ENCODE measurements at regions not wholly inside any gene's neighbourhood (a gene's known extent, or its start where the extent isn't known, plus 50 kb on each side); places are given as distances from the start of the nearest gene placed in this dataset.
A peak's percentile ranks its signal among the peaks of the same experiment; 100 is the strongest.

GRCh38 chr4:4762909-4763821, 96.3 kb upstream of the MSX1 start (continued):
- 0 out of 2 replicates have a peak, but pooled peaks have one; percentile 22 for TF ChIP-seq SIN3A (IDR thresholded peaks at IDR 0.05; ENCODE audit: borderline replicate concordance, low read depth, low read length)
- TF ChIP-seq REST (IDR thresholded peaks at IDR 0.05; ENCODE audit: low read depth, low read length): 0 out of 2 replicates have a peak, but pooled peaks have one; percentile 8
- TF ChIP-seq MAX (IDR thresholded peaks at IDR 0.05; ENCODE audit: low read depth): peak; percentile 67
- TF ChIP-seq EZH2phosphoT487 (IDR thresholded peaks at IDR 0.05; ENCODE audit: borderline replicate concordance, low read depth): no peak
- TF ChIP-seq CHD2 (IDR thresholded peaks at IDR 0.05; ENCODE audit: low read length, partially characterized antibody): peak; percentile 89
- TF ChIP-seq FOXJ3 (CRISPR knock-in tag; IDR thresholded peaks at IDR 0.05): peak; percentile 98
- TF ChIP-seq RFX5 (IDR thresholded peaks at IDR 0.05; ENCODE audit: low read length): no peak
- peak; percentile 44; the same call in 1 of the 2 replicates for TF ChIP-seq NFIC (IDR thresholded peaks at IDR 0.05; ENCODE audit: borderline replicate concordance)
- no peak for TF ChIP-seq IRF3 (IDR thresholded peaks at IDR 0.05; ENCODE audit: low read depth, low read length)
- no peak for TF ChIP-seq GABPA (IDR thresholded peaks at IDR 0.05; ENCODE audit: low read depth)
- 0 out of 2 replicates have a peak, but pooled peaks have one; percentile 12 for TF ChIP-seq TAF1 (IDR thresholded peaks at IDR 0.05; ENCODE audit: borderline replicate concordance, low read depth, low read length)
- TF ChIP-seq EP300 (IDR thresholded peaks at IDR 0.05; ENCODE audit: borderline replicate concordance in 1 of 2, low read depth in 1 of 2, low read length in 1 of 2): peak; percentile 78 to 96
- TF ChIP-seq ZBTB33 (IDR thresholded peaks at IDR 0.05; ENCODE audit: borderline replicate concordance, low read depth): peak; percentile 75
- peak; percentile 100 for TF ChIP-seq RCOR1 (IDR thresholded peaks at IDR 0.05; ENCODE audit: low read length)
- 0 out of 2 replicates have a peak, but pooled peaks have one; percentile 48 for TF ChIP-seq FOXM1 (IDR thresholded peaks at IDR 0.05; ENCODE audit: low read depth)
- TF ChIP-seq JUND (IDR thresholded peaks at IDR 0.05): peak; percentile 52
- TF ChIP-seq SMC3 (IDR thresholded peaks at IDR 0.05; ENCODE audit: low read depth, low read length): no peak
- TF ChIP-seq MXI1 (IDR thresholded peaks at IDR 0.05; ENCODE audit: low read depth, low read length): no peak; the same call in 1 of the 2 replicates
- TF ChIP-seq MEF2A (IDR thresholded peaks at IDR 0.05; ENCODE audit: borderline replicate concordance, low read depth): no peak
- no peak for TF ChIP-seq USF1 (IDR thresholded peaks at IDR 0.05; ENCODE audit: borderline replicate concordance, low read depth)
- peak; percentile 99 for TF ChIP-seq TCF12 (IDR thresholded peaks at IDR 0.05)
- no peak for TF ChIP-seq NRF1 (IDR thresholded peaks at IDR 0.05; ENCODE audit: low read depth, low read length)
- peak; percentile 88 for TF ChIP-seq PBX3 (IDR thresholded peaks at IDR 0.05)

Data from SK-N-SH (cell line).